OCI-LY7 (cell line): ENCODE measurements at regions not wholly inside any gene's neighbourhood (a gene's known extent, or its start where the extent isn't known, plus 50 kb on each side); places are given as distances from the start of the nearest gene placed in this dataset.

Experiments used
- EZH2phosphoT487 ChIP-seq: fragments of 200-600 bp; sonication (generic); IDR thresholded peaks from 2 replicates; pipeline ENCODE4 v1.6.1; 2018; ENCODE audit warnings: low read depth, borderline replicate concordance, mild to moderate bottlenecking, mixed run types, antibody characterized with exemption, low read length, moderate library complexity, mixed read lengths
- TF ChIP-seq, protein P1 (sequence below): fragments of 200-600 bp; sonication (generic); conservative IDR thresholded peaks from 2 replicates; pipeline ENCODE4 v1.5.1; 2014; ENCODE audit warnings: mild to moderate bottlenecking, antibody characterized with exemption, low read length, moderate library complexity, mixed read lengths

DNA sequence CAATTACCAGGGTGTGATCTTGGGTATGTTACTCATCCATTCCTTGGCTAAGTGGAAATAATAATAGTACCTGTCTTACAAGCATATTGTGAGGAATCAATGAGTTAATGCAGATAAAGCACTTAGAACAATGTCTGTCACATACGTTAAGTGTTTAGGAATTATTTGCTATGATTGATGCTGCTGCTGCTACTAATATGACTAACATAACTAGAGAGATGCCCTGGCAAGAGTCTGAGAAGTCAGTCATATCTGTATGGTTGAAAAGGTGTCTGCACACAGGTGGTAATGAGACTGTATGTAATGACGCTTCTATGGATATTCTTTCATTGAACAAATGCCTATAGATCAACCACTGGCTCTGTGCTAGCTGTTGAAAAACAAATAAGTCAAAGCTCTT, 100.1 kb upstream of the PCGF5 start:
- TF ChIP-seq, protein P1, sequence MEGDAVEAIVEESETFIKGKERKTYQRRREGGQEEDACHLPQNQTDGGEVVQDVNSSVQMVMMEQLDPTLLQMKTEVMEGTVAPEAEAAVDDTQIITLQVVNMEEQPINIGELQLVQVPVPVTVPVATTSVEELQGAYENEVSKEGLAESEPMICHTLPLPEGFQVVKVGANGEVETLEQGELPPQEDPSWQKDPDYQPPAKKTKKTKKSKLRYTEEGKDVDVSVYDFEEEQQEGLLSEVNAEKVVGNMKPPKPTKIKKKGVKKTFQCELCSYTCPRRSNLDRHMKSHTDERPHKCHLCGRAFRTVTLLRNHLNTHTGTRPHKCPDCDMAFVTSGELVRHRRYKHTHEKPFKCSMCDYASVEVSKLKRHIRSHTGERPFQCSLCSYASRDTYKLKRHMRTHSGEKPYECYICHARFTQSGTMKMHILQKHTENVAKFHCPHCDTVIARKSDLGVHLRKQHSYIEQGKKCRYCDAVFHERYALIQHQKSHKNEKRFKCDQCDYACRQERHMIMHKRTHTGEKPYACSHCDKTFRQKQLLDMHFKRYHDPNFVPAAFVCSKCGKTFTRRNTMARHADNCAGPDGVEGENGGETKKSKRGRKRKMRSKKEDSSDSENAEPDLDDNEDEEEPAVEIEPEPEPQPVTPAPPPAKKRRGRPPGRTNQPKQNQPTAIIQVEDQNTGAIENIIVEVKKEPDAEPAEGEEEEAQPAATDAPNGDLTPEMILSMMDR, result no peak
- no peak for TF ChIP-seq EZH2phosphoT487
